ENCODE measurements at regions not wholly inside any gene's neighbourhood (a gene's known extent, or its start where the extent isn't known, plus 50 kb on each side); places are given as distances from the start of the nearest gene placed in this dataset.

DNA sequence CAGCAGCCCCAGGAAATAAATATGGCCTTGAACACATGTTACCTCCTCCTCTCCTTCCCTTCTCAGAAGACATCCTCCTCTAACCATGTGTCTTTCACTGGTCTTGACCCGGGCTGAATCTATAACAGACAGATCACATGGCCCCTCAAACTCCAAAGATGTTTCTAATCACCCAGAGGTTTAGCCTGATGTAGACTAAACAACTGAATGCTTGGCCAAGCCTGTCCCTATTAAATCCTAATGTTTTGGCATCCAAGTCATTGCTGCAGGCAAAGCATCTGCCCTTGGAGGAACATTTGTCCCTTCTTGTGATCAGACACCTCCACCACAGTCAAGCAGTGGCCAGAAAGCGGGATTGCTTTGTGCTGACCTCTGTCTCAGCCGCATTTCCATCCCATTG lies 65.5 kb downstream of the ANKRD60 start:
- peak; percentile 35 for DNase-seq (ENCODE audit: low read depth)

DNA sequence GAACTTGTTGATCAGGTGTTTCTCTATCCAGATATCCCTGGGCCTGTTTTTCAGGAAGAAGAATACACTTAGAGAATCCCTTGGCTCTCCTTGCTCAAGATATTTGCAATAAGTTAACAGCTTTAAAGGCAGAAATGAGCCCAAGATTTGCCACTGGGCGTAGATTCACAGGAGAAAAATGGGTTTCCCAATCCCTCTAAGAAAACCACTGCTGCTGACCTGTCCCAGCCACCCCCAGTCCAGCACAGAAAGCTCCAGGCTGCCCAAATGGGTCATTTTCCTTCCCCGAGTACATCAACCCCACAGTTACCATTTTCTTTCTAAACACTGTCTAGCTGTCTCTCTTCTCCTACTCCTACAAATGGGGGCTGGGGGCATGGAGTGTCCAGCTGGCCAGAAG lies 67.3 kb downstream of the ANKRD60 start:
- no peak for DNase-seq (ENCODE audit: low read depth)

DNA sequence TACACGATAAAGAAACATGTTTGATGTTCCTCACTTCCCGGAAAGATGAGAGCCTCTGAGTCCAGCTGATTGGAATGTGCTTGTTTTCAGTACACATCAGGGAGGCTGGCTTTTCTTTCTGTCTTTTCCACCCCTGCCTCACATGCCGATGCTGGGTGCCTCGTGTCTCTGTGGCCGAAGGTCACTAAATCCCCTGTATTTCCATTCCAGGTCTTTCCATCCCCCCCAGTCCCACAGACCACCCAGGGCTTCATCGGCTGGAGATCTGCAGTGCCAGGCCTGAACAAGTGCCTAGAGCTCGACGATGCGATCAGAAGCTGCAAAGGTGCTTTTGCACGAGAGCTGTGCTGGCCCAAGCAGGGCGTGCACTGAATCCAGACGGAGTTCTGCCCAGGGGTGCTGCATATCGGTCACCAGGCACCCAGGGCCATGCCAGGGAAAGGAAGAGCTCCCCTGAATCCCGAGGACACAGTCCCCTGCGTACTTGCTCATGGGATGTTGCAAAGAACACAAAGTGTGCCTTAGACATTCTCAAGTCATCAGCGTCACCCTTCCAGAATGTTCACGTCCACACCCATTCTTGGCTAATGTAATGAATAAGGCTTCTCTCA lies 67.9 kb downstream of the ANKRD60 start:
- DNase-seq (ENCODE audit: low read depth) = peak; percentile 37

DNA sequence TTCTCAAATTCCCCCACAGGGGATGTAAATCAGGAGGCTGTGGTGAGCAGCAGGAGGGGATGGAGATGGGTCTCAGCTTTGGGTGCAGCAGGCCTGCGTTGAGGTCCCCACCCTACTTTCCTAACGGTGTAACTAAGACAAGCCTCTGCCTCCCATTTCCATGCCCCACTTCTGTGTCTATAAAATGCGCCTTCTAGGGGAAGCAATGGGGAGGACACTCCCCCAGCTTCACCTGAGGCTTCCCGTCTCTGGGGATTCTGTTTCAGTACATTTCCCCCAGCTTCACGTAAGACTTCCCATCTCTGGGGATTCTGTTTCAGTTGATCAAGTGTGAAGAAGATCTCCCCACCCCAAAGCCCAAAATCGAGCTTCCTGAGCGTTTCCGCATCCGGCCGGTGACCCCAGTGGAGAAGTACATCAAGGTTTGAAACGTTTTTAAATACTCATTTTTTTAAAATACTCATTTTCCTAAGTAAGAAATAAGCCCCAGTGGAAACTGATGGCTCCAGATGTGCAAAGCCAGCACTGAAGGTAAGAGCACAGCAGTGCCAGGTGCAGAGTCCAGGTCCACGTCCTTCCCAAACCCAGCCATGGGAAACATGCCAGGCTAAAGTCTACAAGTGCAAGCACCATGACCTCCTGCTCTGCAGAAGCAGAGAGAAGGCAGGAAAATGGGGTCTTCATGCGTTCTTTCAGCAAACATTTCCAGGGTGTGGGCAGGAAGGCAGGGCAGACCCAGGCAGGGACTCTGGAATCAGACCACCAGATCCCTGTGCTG lies 73.1 kb downstream of the ANKRD60 start:
- no peak for DNase-seq (ENCODE audit: low read depth)

DNA sequence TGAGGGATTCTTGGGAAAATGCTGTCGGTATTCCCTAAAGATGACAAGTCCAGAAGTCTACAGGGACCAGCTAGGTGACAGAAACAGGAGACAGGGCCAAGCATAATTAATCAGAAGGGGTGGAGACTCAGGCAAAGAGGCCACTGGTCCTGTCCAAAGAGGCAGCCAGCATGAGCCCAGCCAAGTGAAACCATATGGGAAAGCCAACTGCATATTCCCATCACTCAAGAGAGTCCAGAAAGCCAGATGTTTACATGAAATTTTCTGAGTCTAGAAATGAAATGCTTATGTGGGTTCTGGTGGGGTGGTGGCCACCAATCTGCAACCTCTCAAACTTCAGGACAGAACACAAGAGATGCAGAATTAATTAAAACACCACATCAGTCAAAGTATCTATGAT lies 74.3 kb downstream of the ANKRD60 start:
- DNase-seq (ENCODE audit: low read depth) = no peak

- DNase-seq (ENCODE audit: low read depth) = no peak
Observed at GRCh38 chr20:58153121-58153520, 75.3 kb downstream of the ANKRD60 start.

- DNase-seq (ENCODE audit: low read depth) = no peak
Observed at GRCh38 chr20:58150772-58151171, 77.7 kb downstream of the ANKRD60 start.

- peak; percentile 64 for DNase-seq (ENCODE audit: low read depth)
Observed at GRCh38 chr20:58149437-58150091, 78.9 kb downstream of the ANKRD60 start.

DNA sequence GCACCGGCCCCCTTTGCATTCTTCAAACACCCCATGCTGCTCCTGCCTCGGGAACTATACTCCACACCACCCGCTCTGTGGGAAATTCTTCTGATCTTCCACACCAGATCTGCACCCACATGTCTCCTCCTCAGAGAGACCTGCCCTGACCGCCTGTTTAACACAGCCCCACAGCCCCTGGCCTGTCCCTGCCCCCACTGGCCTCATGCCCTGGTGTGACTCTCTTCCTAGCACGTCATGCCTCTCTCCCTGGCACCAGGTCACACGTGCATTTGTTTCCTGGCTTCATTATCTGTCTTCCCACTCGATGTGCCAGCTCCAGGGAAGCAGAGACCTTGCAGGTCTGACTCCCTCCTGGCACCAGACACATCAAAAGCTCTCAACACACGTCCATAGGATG lies 79.6 kb downstream of the ANKRD60 start:
- no peak for DNase-seq (ENCODE audit: low read depth)

DNA sequence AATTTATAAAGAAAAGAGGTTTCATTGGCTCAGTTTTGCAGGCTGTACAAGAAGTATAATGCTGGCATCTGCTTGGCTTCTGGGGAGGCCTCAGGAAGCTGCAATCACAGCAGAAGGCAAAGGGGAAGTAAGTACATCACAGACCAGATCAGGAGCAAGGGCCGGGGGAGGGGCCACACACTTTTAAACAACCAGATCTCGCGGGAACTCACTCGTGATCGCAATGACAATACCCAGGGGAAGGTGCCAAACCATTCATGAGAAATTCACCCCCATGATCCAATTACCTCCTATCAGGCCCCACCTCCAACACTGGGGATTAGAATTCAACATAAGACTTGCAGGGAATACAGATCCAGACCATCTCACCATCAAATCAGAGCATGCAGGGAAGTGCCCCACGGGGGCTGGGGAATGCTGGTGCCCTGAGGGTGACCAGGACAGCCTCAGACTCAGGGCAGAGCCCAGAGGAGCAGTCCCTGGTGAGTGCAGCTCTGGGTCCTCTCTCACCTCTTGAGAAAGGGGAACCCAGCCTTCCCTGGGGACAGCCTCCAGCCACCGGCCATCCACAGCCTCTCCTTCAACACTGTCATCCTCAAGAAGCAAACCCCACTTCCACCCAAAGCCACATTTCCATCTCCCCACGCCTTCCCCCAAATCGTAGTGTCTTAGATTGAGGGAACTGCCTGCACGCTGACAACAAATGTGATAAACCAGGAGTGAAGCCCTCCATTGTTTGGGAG lies 80.7 kb downstream of the ANKRD60 start:
- no peak for DNase-seq (ENCODE audit: low read depth)

GRCh38 chr20:58146746-58147140 lies 81.7 kb downstream of the ANKRD60 start:
- DNase-seq (ENCODE audit: low read depth) = no peak

GRCh38 chr20:58146081-58146745 lies 82.2 kb downstream of the ANKRD60 start:
- DNase-seq (ENCODE audit: low read depth) = no peak

DNA sequence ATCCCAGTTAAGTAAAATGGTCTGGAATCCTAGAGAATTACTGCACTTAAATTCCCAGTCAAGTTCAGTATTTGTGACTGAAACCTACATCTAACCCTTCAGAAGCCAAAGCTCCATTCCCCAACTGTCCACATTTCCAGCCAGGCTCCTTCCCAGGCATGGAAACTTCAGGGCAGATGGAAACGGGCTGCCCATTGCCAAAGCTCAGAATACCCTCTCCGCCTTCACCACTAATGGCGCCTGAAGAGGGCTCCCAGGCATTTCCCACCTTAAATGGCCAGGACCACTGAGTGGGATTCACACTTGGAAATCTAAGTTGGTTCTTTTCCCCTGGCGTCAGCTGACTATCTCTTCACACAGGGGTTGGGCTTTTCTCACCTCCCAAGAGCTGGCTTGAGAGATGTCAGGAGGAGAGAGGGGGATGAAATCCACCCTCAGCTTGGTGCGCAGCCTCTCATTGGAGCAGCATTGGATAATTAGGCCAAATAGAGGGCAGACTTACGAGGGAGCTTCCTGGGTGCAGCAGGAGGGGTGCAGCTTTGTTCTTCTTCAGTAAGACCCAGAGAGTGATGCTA lies 82.9 kb downstream of the ANKRD60 start:
- DNase-seq (ENCODE audit: low read depth) = no peak

GRCh38 chr20:58144096-58144495 lies 84.4 kb downstream of the ANKRD60 start:
- no peak for DNase-seq (ENCODE audit: low read depth)

GRCh38 chr20:58143531-58143930 lies 84.9 kb downstream of the ANKRD60 start:
- DNase-seq (ENCODE audit: low read depth) = no peak

DNA sequence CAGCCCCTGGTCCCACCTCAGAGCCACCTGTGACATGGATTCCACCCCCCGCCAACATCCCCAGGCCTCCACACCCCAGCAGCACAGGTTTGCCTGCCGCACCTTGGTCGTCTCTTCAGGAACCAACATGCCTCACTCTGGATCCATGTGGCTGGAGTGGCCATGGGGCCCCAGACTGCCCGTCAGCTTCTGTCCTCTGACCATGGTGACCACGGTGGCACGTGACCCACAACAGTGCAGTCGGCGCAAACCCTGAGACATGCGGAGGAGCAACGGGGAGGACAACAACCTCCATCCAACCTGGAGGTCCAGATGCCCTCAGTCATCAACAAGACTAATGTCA lies 85.6 kb downstream of the ANKRD60 start:
- DNase-seq (ENCODE audit: low read depth) = no peak

- no peak for DNase-seq (ENCODE audit: low read depth)
Observed at GRCh38 chr20:58141971-58142842, 86.2 kb downstream of the ANKRD60 start.

DNA sequence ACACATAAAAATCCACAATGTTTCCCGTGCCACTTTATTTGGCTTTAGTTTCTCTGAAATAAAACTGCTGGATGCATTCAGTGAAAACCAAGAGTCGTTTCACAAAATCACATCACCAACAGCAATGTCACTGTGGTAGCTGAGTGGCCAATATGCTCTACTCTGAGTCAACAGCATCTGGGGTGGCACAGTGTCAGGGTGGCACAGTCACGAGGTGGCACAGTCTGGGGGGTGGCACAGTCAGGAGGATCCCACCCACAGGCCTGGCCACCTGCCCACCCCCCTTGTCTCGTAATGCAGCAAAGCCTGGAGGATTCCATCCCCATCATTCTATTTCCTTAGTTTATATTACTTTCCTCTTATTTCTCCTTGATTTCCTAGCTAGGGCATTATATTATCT lies 87.0 kb downstream of the ANKRD60 start:
- DNase-seq (ENCODE audit: low read depth) = no peak

- no peak for DNase-seq (ENCODE audit: low read depth)
Observed at GRCh38 chr20:58140787-58141425, 87.5 kb downstream of the ANKRD60 start.

All from myocyte (in vitro differentiated cells).